ENCODE measurements at regions not wholly inside any gene's neighbourhood (a gene's known extent, or its start where the extent isn't known, plus 50 kb on each side); places are given as distances from the start of the nearest gene placed in this dataset.
A peak's percentile ranks its signal among the peaks of the same experiment; 100 is the strongest.
"Not testable (repeated sequence)": the region's sequence is repeated elsewhere in the genome, so short reads cannot be mapped to it uniquely, and the experiment has no call there.

- DNase-seq, result no peak
Observed at GRCh38 chr1:30375156-30375555, 348.2 kb downstream of the MATN1 start.

GRCh38 chr1:30374400-30375070 is 348.9 kb downstream of the MATN1 start:
- no peak for DNase-seq

GRCh38 chr1:30373471-30374399 is 349.6 kb downstream of the MATN1 start:
- DNase-seq, result no peak

- DNase-seq, result peak in 1 of 3 donors; percentile 38
Observed at GRCh38 chr1:30372792-30373433, 350.5 kb downstream of the MATN1 start.

- DNase-seq, result peak in 1 of 3 donors; percentile 17
Observed at GRCh38 chr1:30371888-30372791, 351.2 kb downstream of the MATN1 start.

- DNase-seq, result no peak
Observed at GRCh38 chr1:30371179-30371788, 352.1 kb downstream of the MATN1 start.

GRCh38 chr1:30368651-30369240 is 354.6 kb downstream of the MATN1 start:
- DNase-seq, result no peak

- DNase-seq, result no peak
Observed at GRCh38 chr1:30366911-30367310, 356.5 kb downstream of the MATN1 start.

GRCh38 chr1:30366199-30366598 is 357.2 kb downstream of the MATN1 start:
- DNase-seq, result no peak

- DNase-seq, result no peak
Observed at GRCh38 chr1:30365596-30365995, 357.8 kb downstream of the MATN1 start.

- DNase-seq, result no peak
Observed at GRCh38 chr1:30363031-30363430, 360.4 kb downstream of the MATN1 start.

- no peak for DNase-seq
Observed at GRCh38 chr1:30362603-30362990, 360.8 kb downstream of the MATN1 start.

GRCh38 chr1:30361890-30362602 is 361.3 kb downstream of the MATN1 start:
- not testable (repeated sequence) for DNase-seq

GRCh38 chr1:30360753-30361152 is 362.6 kb downstream of the MATN1 start:
- no peak for DNase-seq

- DNase-seq, result no peak
Observed at GRCh38 chr1:30360281-30360680, 363.1 kb downstream of the MATN1 start.

GRCh38 chr1:30359539-30360220 is 363.7 kb downstream of the MATN1 start:
- no peak for DNase-seq

- no peak for DNase-seq
Observed at GRCh38 chr1:30358500-30358899, 364.9 kb downstream of the MATN1 start.

GRCh38 chr1:30356839-30357238 is 366.5 kb downstream of the MATN1 start:
- no peak for DNase-seq

- no peak for DNase-seq
Observed at GRCh38 chr1:30354410-30354809, 369.0 kb downstream of the MATN1 start.

- peak in 1 of 3 donors; percentile 2 for DNase-seq
Observed at GRCh38 chr1:30353637-30354036, 369.7 kb downstream of the MATN1 start.
